Ovary (tissue), 7 donors: ENCODE measurements at regions not wholly inside any gene's neighbourhood (a gene's known extent, or its start where the extent isn't known, plus 50 kb on each side); places are given as distances from the start of the nearest gene placed in this dataset.

Source experiments
- DNase-seq, 5 donors: peaks; one replicate each; pipeline ENCODE4 v3.0.0-alpha.2; 2019 to 2020
- H3K27ac ChIP-seq, 2 donors: fragments of 200-600 bp; one replicate each; pipeline versions ENCODE4 v1.5.1 to v1.8.0; 2019 to 2022
- H3K27me3 ChIP-seq: fragments of 200-600 bp; one replicate; pipeline ENCODE4 v1.8.0; 2022
- H3K36me3 ChIP-seq: fragments of 200-600 bp; sonication (generic); one replicate; pipeline ENCODE4 v1.5.1; 2019
- H3K4me1 ChIP-seq: one replicate; pipeline ENCODE4 v1.8.1; 2013; ENCODE audit warnings: mild to moderate bottlenecking, moderate library complexity; ENCODE audit not compliant: insufficient read depth
- H3K4me3 ChIP-seq: fragments of 200-600 bp; sonication (generic); one replicate; pipeline ENCODE4 v1.5.1; 2017
- H3K9me3 ChIP-seq, 2 donors: fragments of 200-600 bp in 1 of 2; sonication (generic) in 1 of 2; one replicate each; pipeline versions ENCODE4 v1.5.1 to v1.8.1; 2013 to 2019; ENCODE audit warnings: mild to moderate bottlenecking in 1 of 2, moderate library complexity in 1 of 2
- EP300 ChIP-seq: sonication (generic); formaldehyde crosslinking; IDR thresholded peaks from one replicate; pipeline ENCODE4 v1.6.1; 2017; ENCODE audit warnings: antibody characterized with exemption
- POLR2A ChIP-seq: fragments of 450-650 bp; IDR thresholded peaks from one replicate; pipeline ENCODE4 v1.6.1; 2017; ENCODE audit warnings: antibody characterized with exemption, mild to moderate bottlenecking, moderate library complexity
- intact Hi-C, 4 donors: fragments of 100-400 bp; cut with DNase I; formaldehyde crosslinking; loops; one replicate each; pipeline versions ENCODE4 v1.11.0 to v1.15.1; 2022 to 2023
- TF ChIP-seq, protein P1 (sequence below), 3 donors: fragments of 450-650 bp in 2 of 3; fragments of 200-600 bp in 1 of 3; IDR thresholded peaks; one replicate each; pipeline versions ENCODE4 v1.5.1 to v1.8.0; 2016 to 2022; ENCODE audit warnings: antibody characterized with exemption in 3 of 3, mild to moderate bottlenecking in 1 of 3
- donor health status: DM: no; HTN: no; CAD: no; lungs with moderate emphysema.
- donor health status: DM: no; HTN: no; CAD: no.
- donor health status: Bipolar disorder and iron deficiency.
- donor health status: DM: no; HTN: no; CAD: no.
- donor health status: DM: yes; HTN: yes; CAD: no.

GRCh38 chr14:95635051-95635450 is 51.2 kb upstream of the TCL1B start:
- no peak overlapping the region for H3K4me3 ChIP-seq
- no peak overlapping the region for H3K27ac ChIP-seq

More at GRCh38 chr14:95635051-95635450, 51.2 kb upstream of the TCL1B start:
- Histone ChIP-seq H3K36me3 (no peaks in the 10 kb centered on the region), H3K27me3 (no peaks in the 10 kb centered on the region), H3K4me1 (no peaks in the 10 kb centered on the region), H3K9me3 (no peaks in the 10 kb centered on the region)
- no peak for DNase-seq
- intact Hi-C loops, result no loop called here
- TF ChIP-seq EP300 (no peak), POLR2A (no peak)
- TF ChIP-seq, protein P1, sequence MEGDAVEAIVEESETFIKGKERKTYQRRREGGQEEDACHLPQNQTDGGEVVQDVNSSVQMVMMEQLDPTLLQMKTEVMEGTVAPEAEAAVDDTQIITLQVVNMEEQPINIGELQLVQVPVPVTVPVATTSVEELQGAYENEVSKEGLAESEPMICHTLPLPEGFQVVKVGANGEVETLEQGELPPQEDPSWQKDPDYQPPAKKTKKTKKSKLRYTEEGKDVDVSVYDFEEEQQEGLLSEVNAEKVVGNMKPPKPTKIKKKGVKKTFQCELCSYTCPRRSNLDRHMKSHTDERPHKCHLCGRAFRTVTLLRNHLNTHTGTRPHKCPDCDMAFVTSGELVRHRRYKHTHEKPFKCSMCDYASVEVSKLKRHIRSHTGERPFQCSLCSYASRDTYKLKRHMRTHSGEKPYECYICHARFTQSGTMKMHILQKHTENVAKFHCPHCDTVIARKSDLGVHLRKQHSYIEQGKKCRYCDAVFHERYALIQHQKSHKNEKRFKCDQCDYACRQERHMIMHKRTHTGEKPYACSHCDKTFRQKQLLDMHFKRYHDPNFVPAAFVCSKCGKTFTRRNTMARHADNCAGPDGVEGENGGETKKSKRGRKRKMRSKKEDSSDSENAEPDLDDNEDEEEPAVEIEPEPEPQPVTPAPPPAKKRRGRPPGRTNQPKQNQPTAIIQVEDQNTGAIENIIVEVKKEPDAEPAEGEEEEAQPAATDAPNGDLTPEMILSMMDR (IDR thresholded peaks at IDR 0.05), result no peak
